ENCODE measurements at regions not wholly inside any gene's neighbourhood (a gene's known extent, or its start where the extent isn't known, plus 50 kb on each side); places are given as distances from the start of the nearest gene placed in this dataset.
"Not testable (repeated sequence)": the region's sequence is repeated elsewhere in the genome, so short reads cannot be mapped to it uniquely, and the experiment has no call there.

DNA sequence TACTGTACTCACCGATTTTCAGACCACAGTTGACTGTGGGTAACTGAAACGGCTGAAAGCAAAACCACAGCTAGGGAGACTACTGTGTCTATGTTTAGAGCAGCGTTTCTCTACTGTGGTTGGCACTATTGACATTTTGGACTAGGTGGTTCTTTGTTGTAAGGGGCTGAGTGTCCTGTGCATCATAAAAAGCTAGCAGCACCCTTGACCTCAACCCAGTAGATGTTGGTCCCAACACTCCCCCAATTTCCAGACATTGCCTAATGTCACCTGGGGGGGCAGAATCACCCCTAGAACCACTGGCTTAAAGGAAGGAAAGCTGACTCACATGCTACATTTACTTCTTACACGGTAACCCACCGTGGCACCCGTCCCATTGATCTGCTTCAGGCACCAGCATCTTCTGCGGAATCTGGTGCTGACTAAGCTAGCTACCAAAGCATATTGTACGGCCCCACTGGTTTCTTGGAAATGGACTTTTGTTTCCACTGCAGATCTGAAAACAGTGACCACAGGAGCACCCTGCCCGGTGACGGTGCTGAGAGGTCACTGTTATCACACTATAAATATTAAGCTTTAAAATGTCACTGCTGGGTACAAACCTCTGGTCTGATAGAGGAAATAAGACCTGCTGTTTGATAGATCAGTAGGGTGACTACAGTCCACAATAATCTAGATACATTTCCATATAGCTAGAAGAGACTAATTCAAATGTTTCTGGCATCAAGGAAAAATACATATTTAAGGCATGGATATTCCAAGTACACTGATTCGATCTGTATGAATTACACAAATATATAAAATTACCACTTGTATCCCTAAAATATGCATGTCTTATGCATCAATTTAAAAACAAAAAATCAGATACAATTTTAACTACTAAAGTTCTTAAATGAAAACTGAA lies 151.4 kb downstream of the HSD17B3 start:
- H3K9me3 ChIP-seq (ENCODE audit: control insufficient read depth, low read length), result no peaks in the 10 kb centered on the region
- no peak overlapping the region for H3K9ac ChIP-seq (ENCODE audit: extremely low read depth, low read length, poor library complexity, severe bottlenecking)
- no peaks in the 10 kb centered on the region for H3K36me3 ChIP-seq (ENCODE audit: control insufficient read depth, insufficient read depth, low read length)
- Mint-ChIP-seq H3K9me3 (no peaks in the 10 kb centered on the region), H3K4me3 (no peak overlapping the region), H3K4me1 (no peaks in the 10 kb centered on the region), H3K27me3 (ENCODE audit: insufficient read depth) (peaks cover 14% of the 10 kb centered on the region), H3K27ac (no peak overlapping the region), H3K36me3 (ENCODE audit: low read depth) (no peaks in the 10 kb centered on the region)
- no peaks in the 10 kb centered on the region for H3K27me3 ChIP-seq (ENCODE audit: control insufficient read depth, insufficient read depth, low read length, poor library complexity, severe bottlenecking)
- no peak for DNase-seq
- no peak overlapping the region for H3K27ac ChIP-seq (ENCODE audit: low read depth, low read length)
- 93 to 97% methylated on average over 6 to 11 of the region's 11 CpGs for WGBS, 2 experiments (ENCODE audit: insufficient coverage in 1 of 2, insufficient read length in 1 of 2)
- no peaks in the 10 kb centered on the region for H3K4me1 ChIP-seq (ENCODE audit: control insufficient read depth, insufficient read depth, low read length)
- TF ChIP-seq, protein P1, sequence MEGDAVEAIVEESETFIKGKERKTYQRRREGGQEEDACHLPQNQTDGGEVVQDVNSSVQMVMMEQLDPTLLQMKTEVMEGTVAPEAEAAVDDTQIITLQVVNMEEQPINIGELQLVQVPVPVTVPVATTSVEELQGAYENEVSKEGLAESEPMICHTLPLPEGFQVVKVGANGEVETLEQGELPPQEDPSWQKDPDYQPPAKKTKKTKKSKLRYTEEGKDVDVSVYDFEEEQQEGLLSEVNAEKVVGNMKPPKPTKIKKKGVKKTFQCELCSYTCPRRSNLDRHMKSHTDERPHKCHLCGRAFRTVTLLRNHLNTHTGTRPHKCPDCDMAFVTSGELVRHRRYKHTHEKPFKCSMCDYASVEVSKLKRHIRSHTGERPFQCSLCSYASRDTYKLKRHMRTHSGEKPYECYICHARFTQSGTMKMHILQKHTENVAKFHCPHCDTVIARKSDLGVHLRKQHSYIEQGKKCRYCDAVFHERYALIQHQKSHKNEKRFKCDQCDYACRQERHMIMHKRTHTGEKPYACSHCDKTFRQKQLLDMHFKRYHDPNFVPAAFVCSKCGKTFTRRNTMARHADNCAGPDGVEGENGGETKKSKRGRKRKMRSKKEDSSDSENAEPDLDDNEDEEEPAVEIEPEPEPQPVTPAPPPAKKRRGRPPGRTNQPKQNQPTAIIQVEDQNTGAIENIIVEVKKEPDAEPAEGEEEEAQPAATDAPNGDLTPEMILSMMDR (conservative IDR thresholded peaks at IDR 0.05), result no peak
- H3K4me3 ChIP-seq (ENCODE audit: low read length), result no peak overlapping the region

DNA sequence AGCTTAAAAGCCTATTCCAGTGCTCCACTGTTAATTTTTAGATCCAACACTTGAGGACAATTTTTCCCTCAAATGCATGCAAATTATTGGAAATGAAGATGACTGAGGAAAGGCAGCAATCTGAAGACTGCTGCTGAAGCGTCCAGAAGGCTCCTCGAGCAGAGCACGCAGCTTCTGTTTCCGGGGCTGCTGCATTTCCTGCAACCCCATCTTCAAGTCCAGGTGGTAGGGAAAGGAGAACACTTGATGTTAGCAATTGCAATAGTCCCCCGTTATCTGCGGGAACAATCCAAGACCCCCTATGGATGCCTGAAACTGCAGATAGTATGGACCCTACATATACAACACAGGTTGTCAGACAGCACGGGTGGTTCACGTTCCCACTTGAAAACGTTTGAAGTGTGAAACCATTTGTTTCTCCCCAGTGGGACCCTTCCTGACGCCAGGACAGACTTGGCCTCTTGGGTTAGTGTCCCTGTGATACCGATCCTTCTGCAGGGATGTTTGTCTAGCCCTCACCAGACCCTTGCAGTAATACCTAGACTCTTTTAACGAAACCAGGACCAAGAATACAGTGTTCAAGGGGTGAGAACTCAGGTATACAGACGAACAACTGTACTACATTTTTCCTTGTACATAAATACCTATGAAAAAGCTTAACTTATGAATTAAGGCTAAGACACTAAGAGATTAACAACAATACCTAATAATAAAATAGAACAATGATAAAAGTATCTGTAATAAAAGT lies 152.3 kb downstream of the HSD17B3 start:
- Mint-ChIP-seq H3K36me3 (ENCODE audit: low read depth) (no peaks in the 10 kb centered on the region), H3K27ac (no peak overlapping the region), H3K9me3 (no peaks in the 10 kb centered on the region), H3K4me3 (no peak overlapping the region), H3K4me1 (no peaks in the 10 kb centered on the region), H3K27me3 (ENCODE audit: insufficient read depth) (peaks cover 14% of the 10 kb centered on the region)
- DNase-seq, result no peak
- Histone ChIP-seq H3K9me3 (ENCODE audit: control insufficient read depth, low read length) (no peaks in the 10 kb centered on the region), H3K36me3 (ENCODE audit: control insufficient read depth, insufficient read depth, low read length) (no peaks in the 10 kb centered on the region), H3K4me1 (ENCODE audit: control insufficient read depth, insufficient read depth, low read length) (no peaks in the 10 kb centered on the region), H3K27me3 (ENCODE audit: control insufficient read depth, insufficient read depth, low read length, poor library complexity, severe bottlenecking) (no peaks in the 10 kb centered on the region), H3K9ac (ENCODE audit: extremely low read depth, low read length, poor library complexity, severe bottlenecking) (no peak overlapping the region), H3K27ac (ENCODE audit: low read depth, low read length) (no peak overlapping the region), H3K4me3 (ENCODE audit: low read length) (no peak overlapping the region)
- WGBS, 2 experiments (ENCODE audit: insufficient coverage in 1 of 2, insufficient read length in 1 of 2), result 91% methylated on average over 11 to 13 of the region's 13 CpGs
- TF ChIP-seq, protein P1 (conservative IDR thresholded peaks at IDR 0.05), result no peak

- Mint-ChIP-seq H3K4me3 (no peak overlapping the region), H3K36me3 (ENCODE audit: low read depth) (no peaks in the 10 kb centered on the region), H3K9me3 (no peaks in the 10 kb centered on the region), H3K27me3 (ENCODE audit: insufficient read depth) (peaks cover 14% of the 10 kb centered on the region), H3K27ac (no peak overlapping the region), H3K4me1 (no peaks in the 10 kb centered on the region)
- no peaks in the 10 kb centered on the region for H3K9me3 ChIP-seq (ENCODE audit: control insufficient read depth, low read length)
- no peak overlapping the region for H3K9ac ChIP-seq (ENCODE audit: extremely low read depth, low read length, poor library complexity, severe bottlenecking)
- no peak overlapping the region for H3K27ac ChIP-seq (ENCODE audit: low read depth, low read length)
- H3K4me1 ChIP-seq (ENCODE audit: control insufficient read depth, insufficient read depth, low read length), result no peaks in the 10 kb centered on the region
- no peak overlapping the region for H3K4me3 ChIP-seq (ENCODE audit: low read length)
- DNase-seq, result no peak
- no peaks in the 10 kb centered on the region for H3K27me3 ChIP-seq (ENCODE audit: control insufficient read depth, insufficient read depth, low read length, poor library complexity, severe bottlenecking)
- TF ChIP-seq, protein P1 (conservative IDR thresholded peaks at IDR 0.05), result no peak
- H3K36me3 ChIP-seq (ENCODE audit: control insufficient read depth, insufficient read depth, low read length), result no peaks in the 10 kb centered on the region
- 89 to 96% methylated on average over 8 of the region's 8 CpGs for WGBS, 2 experiments (ENCODE audit: insufficient coverage in 1 of 2, insufficient read length in 1 of 2)
Observed at GRCh38 chr9:96148634-96149532, 153.1 kb downstream of the HSD17B3 start.

DNA sequence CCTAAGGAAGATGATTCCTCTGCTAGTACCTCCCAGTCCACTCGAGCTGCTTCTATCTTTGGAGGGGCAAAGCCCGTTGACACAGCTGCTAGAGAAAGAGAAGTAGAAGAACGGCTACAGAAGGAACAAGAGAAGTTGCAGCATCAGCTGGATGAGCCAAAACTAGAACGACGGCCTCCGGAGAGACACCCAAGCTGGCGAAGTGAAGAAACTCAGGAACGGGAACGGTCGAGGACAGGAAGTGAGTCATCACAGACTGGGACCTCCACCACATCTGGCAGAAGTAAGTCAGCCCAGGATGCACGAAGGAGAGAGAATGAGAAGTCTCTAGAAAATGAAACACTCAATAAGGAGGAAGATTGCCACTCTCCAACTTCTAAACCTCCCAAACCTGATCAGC lies 154.9 kb downstream of the HSD17B3 start:
- not testable (repeated sequence) for DNase-seq; H3K36me3 ChIP-seq (ENCODE audit: control insufficient read depth, insufficient read depth, low read length); H3K4me3 ChIP-seq (ENCODE audit: low read length); H3K9ac ChIP-seq (ENCODE audit: extremely low read depth, low read length, poor library complexity, severe bottlenecking); H3K9me3 Mint-ChIP-seq; H3K9me3 ChIP-seq (ENCODE audit: control insufficient read depth, low read length); H3K27me3 ChIP-seq (ENCODE audit: control insufficient read depth, insufficient read depth, low read length, poor library complexity, severe bottlenecking); H3K36me3 Mint-ChIP-seq (ENCODE audit: low read depth); H3K4me1 ChIP-seq (ENCODE audit: control insufficient read depth, insufficient read depth, low read length); H3K4me1 Mint-ChIP-seq; H3K27ac Mint-ChIP-seq; H3K27ac ChIP-seq (ENCODE audit: low read depth, low read length); H3K4me3 Mint-ChIP-seq
- 88 to 98% methylated on average over 8 to 10 of the region's 11 CpGs for WGBS, 2 experiments (ENCODE audit: insufficient coverage in 1 of 2, insufficient read length in 1 of 2)
- H3K27me3 Mint-ChIP-seq (ENCODE audit: insufficient read depth), result peaks cover 14% of the 10 kb centered on the region

All from endodermal cell (in vitro differentiated cells).